Fibroblast of mammary gland (primary cell): ENCODE measurements at regions not wholly inside any gene's neighbourhood (a gene's known extent, or its start where the extent isn't known, plus 50 kb on each side); places are given as distances from the start of the nearest gene placed in this dataset.
A peak's percentile ranks its signal among the peaks of the same experiment; 100 is the strongest.
"Not testable (repeated sequence)": the region's sequence is repeated elsewhere in the genome, so short reads cannot be mapped to it uniquely, and the experiment has no call there.

Experiments
- DNase-seq: peaks from one replicate; pipeline ENCODE4 v3.0.0-alpha.2; 2010; ENCODE audit warnings: low read depth
- H3K4me3 ChIP-seq: 2 replicates; pipeline ENCODE4 v1.5.1; 2011; ENCODE audit warnings: low read depth, mild to moderate bottlenecking, low read length, moderate library complexity; ENCODE audit not compliant: control insufficient read depth
- CTCF ChIP-seq: conservative IDR thresholded peaks from 2 replicates; pipeline ENCODE4 v1.5.1; 2011; ENCODE audit warnings: low read depth, low read length, inconsistent platforms; ENCODE audit not compliant: control insufficient read depth, insufficient read depth

- TF ChIP-seq CTCF, result no peak
- DNase-seq, result peak; percentile 86
- H3K4me3 ChIP-seq, result no peak overlapping the region
Observed at GRCh38 chr3:105970283-105970682, 101.5 kb upstream of the CBLB start.

GRCh38 chr3:105972069-105972468 is 103.3 kb upstream of the CBLB start:
- no peak for DNase-seq
- no peak overlapping the region for H3K4me3 ChIP-seq
- TF ChIP-seq CTCF, result no peak

- no peak for DNase-seq
- TF ChIP-seq CTCF, result no peak
Observed at GRCh38 chr3:105974381-105974780, 105.6 kb upstream of the CBLB start.

GRCh38 chr3:105976196-105976595 is 107.4 kb upstream of the CBLB start:
- DNase-seq, result peak; percentile 12
- no peak for TF ChIP-seq CTCF
- no peak overlapping the region for H3K4me3 ChIP-seq

More at GRCh38 chr3:105974381-105974780, 105.6 kb upstream of the CBLB start:
- H3K4me3 ChIP-seq, result no peak overlapping the region

GRCh38 chr3:105979961-105980360 is 111.1 kb upstream of the CBLB start:
- no peak for DNase-seq
- TF ChIP-seq CTCF, result no peak

GRCh38 chr3:105982207-105982606 is 113.4 kb upstream of the CBLB start:
- no peak for DNase-seq
- no peak overlapping the region for H3K4me3 ChIP-seq
- TF ChIP-seq CTCF, result no peak

More at GRCh38 chr3:105979961-105980360, 111.1 kb upstream of the CBLB start:
- no peak overlapping the region for H3K4me3 ChIP-seq

GRCh38 chr3:105984837-105985236 is 116.0 kb upstream of the CBLB start:
- no peak overlapping the region for H3K4me3 ChIP-seq
- no peak for DNase-seq
- no peak for TF ChIP-seq CTCF

GRCh38 chr3:105986343-105986742 is 117.5 kb upstream of the CBLB start:
- H3K4me3 ChIP-seq, DNase-seq: not testable (repeated sequence)
